ENCODE measurements at regions not wholly inside any gene's neighbourhood (a gene's known extent, or its start where the extent isn't known, plus 50 kb on each side); places are given as distances from the start of the nearest gene placed in this dataset.

DNA sequence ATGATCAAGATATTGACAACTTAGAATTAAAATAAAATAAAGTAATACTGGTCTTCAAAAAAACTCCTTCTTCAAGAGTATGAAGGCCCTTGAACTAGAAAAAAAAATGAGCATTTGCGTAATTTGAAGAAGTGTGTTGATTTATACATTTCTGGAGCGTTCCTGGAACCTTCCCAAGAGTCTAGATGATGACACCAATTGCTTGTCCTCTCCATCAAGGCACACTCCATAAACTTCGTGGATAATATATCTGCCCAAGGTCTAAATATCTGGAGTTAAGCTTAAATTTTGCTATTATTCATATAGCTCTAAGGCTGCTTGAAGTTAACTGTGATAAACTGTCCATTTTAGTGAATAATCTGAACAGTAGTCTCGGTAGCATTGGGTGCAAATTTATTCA lies 361.3 kb upstream of the CNTN5 start:
- no peak overlapping the region for H3K4me3 ChIP-seq (ENCODE audit: low read depth, low read length)
- no peak for DNase-seq (ENCODE audit: low read depth)
- TF ChIP-seq, protein P1, sequence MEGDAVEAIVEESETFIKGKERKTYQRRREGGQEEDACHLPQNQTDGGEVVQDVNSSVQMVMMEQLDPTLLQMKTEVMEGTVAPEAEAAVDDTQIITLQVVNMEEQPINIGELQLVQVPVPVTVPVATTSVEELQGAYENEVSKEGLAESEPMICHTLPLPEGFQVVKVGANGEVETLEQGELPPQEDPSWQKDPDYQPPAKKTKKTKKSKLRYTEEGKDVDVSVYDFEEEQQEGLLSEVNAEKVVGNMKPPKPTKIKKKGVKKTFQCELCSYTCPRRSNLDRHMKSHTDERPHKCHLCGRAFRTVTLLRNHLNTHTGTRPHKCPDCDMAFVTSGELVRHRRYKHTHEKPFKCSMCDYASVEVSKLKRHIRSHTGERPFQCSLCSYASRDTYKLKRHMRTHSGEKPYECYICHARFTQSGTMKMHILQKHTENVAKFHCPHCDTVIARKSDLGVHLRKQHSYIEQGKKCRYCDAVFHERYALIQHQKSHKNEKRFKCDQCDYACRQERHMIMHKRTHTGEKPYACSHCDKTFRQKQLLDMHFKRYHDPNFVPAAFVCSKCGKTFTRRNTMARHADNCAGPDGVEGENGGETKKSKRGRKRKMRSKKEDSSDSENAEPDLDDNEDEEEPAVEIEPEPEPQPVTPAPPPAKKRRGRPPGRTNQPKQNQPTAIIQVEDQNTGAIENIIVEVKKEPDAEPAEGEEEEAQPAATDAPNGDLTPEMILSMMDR (conservative IDR thresholded peaks at IDR 0.05; ENCODE audit: low read depth, low read length), result no peak

DNA sequence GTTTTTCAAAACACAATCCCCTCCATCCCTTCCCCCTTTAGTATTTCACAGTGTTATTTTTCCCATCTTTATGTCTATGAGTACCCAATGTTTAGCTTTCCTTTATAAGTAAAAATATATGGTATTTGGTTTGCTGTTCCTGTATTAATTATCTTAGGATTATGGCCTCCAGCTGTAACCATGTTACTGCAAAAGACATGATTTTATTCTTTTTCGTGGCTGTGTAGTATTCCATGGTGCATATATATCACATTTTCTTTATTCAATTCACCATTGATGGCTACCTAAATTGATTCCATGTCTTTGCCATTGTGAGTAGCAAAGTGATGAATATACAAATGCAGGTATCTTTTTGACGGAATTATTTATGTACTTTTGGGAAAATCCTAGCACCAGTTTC lies 346.4 kb upstream of the CNTN5 start:
- TF ChIP-seq, protein P1 (conservative IDR thresholded peaks at IDR 0.05; ENCODE audit: low read depth, low read length), result no peak
- no peak for DNase-seq (ENCODE audit: low read depth)
- no peak overlapping the region for H3K4me3 ChIP-seq (ENCODE audit: low read depth, low read length)

DNA sequence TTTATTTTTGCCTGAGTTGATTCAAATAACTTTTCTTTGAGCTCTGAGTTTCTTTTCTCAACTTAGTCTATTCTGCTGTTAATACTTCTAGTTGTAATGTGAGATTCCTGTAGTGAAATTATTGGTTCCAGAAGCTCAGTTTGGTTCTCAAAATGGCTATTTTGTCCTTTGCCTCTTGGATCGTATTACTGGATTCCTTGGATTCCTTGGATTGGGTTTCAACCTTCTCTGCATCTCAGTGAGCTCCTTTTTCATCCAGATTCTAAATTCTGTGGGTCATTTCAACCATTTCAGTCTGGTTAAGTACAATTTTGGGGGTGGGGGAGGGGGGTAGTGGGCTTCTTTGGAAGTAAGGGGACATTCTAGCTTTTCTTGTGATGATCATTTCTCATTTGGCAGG lies 341.1 kb upstream of the CNTN5 start:
- TF ChIP-seq, protein P1 (conservative IDR thresholded peaks at IDR 0.05; ENCODE audit: low read depth, low read length), result no peak
- H3K4me3 ChIP-seq (ENCODE audit: low read depth, low read length), result no peak overlapping the region
- no peak for DNase-seq (ENCODE audit: low read depth)

DNA sequence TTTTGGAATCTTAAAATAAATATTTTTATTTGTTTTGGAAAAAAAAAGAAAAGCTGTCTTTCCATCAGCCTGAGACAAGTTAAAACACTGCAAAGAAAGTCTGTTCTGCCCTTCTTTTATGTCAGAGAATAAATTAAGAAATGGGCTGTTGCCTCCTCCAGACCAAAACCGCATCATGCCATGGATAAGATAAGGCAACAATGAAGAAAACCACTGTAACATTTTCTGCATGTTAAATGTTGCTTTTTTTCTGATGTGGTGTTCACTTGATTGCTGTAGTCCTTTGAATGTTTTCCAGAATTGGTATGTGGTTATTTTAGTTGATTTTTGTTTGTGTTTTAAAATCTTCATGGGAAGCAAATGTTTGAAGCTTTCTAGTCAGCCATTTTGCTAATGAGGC lies 319.2 kb upstream of the CNTN5 start:
- DNase-seq (ENCODE audit: low read depth), result no peak
- H3K4me3 ChIP-seq (ENCODE audit: low read depth, low read length), result no peak overlapping the region
- TF ChIP-seq, protein P1 (conservative IDR thresholded peaks at IDR 0.05; ENCODE audit: low read depth, low read length), result no peak

DNA sequence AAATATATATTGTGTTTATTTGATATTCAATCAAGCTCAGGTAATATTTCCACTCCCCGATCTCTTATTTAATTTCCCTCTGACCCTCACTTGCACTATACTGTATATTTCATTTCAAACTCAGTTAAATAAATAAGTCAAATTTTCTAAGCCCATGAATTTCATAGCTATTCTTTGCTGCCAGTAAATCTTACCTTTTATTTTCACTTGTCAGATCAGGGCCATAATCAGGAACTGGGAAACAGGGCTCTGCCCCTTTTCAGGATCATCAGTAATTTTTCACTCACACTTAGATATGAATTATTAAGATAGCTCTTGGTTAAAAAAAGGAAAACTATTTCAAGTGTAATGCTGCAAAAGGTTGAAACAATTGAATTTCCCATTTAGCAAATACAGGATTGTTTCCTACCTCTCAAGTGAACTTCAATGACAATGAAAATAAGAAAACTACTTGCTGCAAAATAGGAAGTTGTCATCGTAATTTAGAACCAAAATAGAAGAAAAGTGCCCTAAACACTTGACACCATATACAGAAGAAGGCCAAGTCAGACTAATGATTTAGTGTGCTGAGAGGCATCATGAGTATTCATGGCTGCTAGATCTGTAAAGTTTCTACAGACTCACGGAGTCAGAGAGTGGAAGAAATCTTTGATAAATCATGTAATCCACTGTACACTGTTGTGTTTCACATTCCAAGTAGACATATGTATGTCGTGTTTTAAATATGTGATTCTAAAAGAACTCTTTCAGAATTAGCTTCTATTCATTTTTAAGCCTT lies 316.8 kb upstream of the CNTN5 start:
- H3K4me3 ChIP-seq (ENCODE audit: low read depth, low read length), result no peak overlapping the region
- no peak for DNase-seq (ENCODE audit: low read depth)
- TF ChIP-seq, protein P1 (conservative IDR thresholded peaks at IDR 0.05; ENCODE audit: low read depth, low read length), result no peak

DNA sequence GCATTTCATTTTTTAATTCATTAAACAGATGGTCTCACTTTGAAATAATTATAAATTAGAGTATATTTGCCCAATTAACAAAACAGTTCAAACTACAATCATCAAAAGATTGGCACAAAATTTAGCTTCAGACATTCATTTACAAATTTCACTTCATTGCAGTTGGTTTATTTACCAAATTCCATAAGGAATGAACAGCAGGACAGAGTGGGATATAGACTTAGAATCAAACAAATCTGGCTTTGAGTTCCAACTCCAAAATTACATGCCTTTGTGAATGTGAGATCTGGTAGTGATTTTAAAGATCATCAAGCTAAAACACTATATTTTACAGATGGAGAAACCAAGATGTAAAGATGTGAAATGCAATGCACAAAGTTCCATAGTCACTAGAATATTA lies 310.7 kb upstream of the CNTN5 start:
- TF ChIP-seq, protein P1 (conservative IDR thresholded peaks at IDR 0.05; ENCODE audit: low read depth, low read length), result no peak
- H3K4me3 ChIP-seq (ENCODE audit: low read depth, low read length), result no peak overlapping the region
- no peak for DNase-seq (ENCODE audit: low read depth)

DNA sequence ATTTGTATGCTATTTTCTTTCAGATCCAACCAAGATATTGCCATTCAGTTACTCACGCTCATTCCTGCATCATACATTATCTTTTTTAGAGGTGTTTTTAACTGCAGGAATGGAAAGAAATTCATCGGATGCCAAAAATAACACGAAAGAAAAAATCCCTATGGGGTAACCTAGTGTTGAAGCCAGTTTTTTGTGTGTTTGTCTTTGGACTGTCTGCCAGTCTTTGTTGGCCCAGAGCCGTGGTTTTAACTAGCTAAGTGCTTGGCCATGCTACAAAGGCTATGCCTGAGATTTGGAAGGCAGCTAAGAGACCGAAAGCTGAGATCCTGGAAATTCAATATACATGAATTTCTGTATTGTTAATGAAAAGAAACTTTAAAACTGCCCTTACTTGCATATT lies 309.8 kb upstream of the CNTN5 start:
- H3K4me3 ChIP-seq (ENCODE audit: low read depth, low read length), result no peak overlapping the region
- peak; percentile 13 for DNase-seq (ENCODE audit: low read depth)
- TF ChIP-seq, protein P1 (conservative IDR thresholded peaks at IDR 0.05; ENCODE audit: low read depth, low read length), result no peak
